Nephron (organoid): ENCODE measurements at regions not wholly inside any gene's neighbourhood (a gene's known extent, or its start where the extent isn't known, plus 50 kb on each side); places are given as distances from the start of the nearest gene placed in this dataset.
A peak's percentile ranks its signal among the peaks of the same experiment; 100 is the strongest.

Experiments
- H3K27ac Mint-ChIP-seq, 3 experiments: 2 replicates each; pipeline ENCODE4 v1.8.0; 2020; ENCODE audit warnings: mixed read lengths in 3 of 3, mild to moderate bottlenecking in 2 of 3, moderate library complexity in 1 of 3
- H3K27me3 Mint-ChIP-seq: 2 replicates; pipeline ENCODE4 v1.8.0; 2021; ENCODE audit warnings: low read depth, mild to moderate bottlenecking, moderate library complexity, mixed read lengths
- H3K36me3 Mint-ChIP-seq: 2 replicates; pipeline ENCODE4 v1.8.0; 2020; ENCODE audit warnings: low read depth, mixed read lengths
- H3K4me1 Mint-ChIP-seq: 2 replicates; pipeline ENCODE4 v1.8.0; 2020; ENCODE audit warnings: mixed read lengths
- H3K4me3 Mint-ChIP-seq, 3 experiments: 2 replicates each; pipeline ENCODE4 v1.8.0; 2020; ENCODE audit warnings: mild to moderate bottlenecking in 3 of 3, mixed read lengths in 3 of 3, moderate library complexity in 2 of 3
- H3K9me3 Mint-ChIP-seq: 2 replicates; pipeline ENCODE4 v1.8.0; 2020; ENCODE audit warnings: mixed read lengths
- CTCF ChIP-seq, 3 experiments: fragments of 200-600 bp; sonication (generic); IDR thresholded peaks; one replicate each; pipeline ENCODE4 v1.5.0; 2021; ENCODE audit warnings: antibody characterized with exemption in 3 of 3; ENCODE audit not compliant: unreplicated experiment in 3 of 3

- Mint-ChIP-seq H3K27ac (peak overlapping the region in 2 of 3 experiments; percentile 6 to 46), H3K4me1 (peaks cover 31% of the 10 kb centered on the region), H3K4me3 (peak overlapping the region; percentile 91 to 93 (median 91)), H3K36me3 (no peaks in the 10 kb centered on the region), H3K27me3 (peaks cover 67% of the 10 kb centered on the region), H3K9me3 (no peaks in the 10 kb centered on the region)
- no peak for TF ChIP-seq CTCF (IDR thresholded peaks at IDR 0.05; ENCODE audit: unreplicated experiment in 3 of 3)
Observed at GRCh38 chr3:28575746-28576613, 227.4 kb upstream of the AZI2 start.

GRCh38 chr3:28576614-28577200 lies 228.1 kb upstream of the AZI2 start:
- no peak for TF ChIP-seq CTCF (IDR thresholded peaks at IDR 0.05; ENCODE audit: unreplicated experiment in 3 of 3)
- Mint-ChIP-seq H3K27me3 (peaks cover 67% of the 10 kb centered on the region), H3K27ac (peak overlapping the region in 2 of 3 experiments; percentile 6 to 46), H3K36me3 (no peaks in the 10 kb centered on the region), H3K9me3 (no peaks in the 10 kb centered on the region), H3K4me1 (peaks cover 31% of the 10 kb centered on the region), H3K4me3 (peak overlapping the region; percentile 70 to 91 (median 91))

- Mint-ChIP-seq H3K4me3 (peak overlapping the region in 2 of 3 experiments; percentile 91), H3K36me3 (no peaks in the 10 kb centered on the region), H3K27ac (no peak overlapping the region), H3K4me1 (peaks cover 31% of the 10 kb centered on the region), H3K27me3 (peaks cover 64% of the 10 kb centered on the region), H3K9me3 (no peaks in the 10 kb centered on the region)
- TF ChIP-seq CTCF (IDR thresholded peaks at IDR 0.05; ENCODE audit: unreplicated experiment in 3 of 3), result no peak
Observed at GRCh38 chr3:28577941-28578500, 229.4 kb upstream of the AZI2 start.

DNA sequence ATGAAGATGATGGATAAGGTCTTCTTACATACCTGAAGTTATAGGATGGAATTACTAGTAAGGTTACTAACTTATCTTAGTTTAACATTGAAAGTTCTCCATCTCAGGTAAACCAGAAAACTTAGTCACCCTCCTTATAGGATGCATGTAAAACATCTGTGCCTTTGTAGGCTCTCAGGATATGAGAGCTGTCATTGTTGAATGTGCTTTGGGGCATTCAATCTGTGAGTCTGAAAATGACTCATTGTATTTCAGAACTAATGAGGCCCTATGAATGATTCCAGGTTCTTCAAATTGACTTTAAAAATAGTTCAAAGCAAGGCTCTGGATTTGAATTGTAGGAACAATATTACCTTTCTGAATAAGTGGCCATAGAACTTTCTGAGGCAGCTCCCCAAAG lies 237.7 kb upstream of the AZI2 start:
- Mint-ChIP-seq H3K9me3 (peaks cover 3% of the 10 kb centered on the region), H3K27ac (no peak overlapping the region), H3K27me3 (no peaks in the 10 kb centered on the region), H3K4me3 (no peak overlapping the region), H3K4me1 (no peaks in the 10 kb centered on the region), H3K36me3 (no peaks in the 10 kb centered on the region)
- TF ChIP-seq CTCF (IDR thresholded peaks at IDR 0.05; ENCODE audit: unreplicated experiment in 3 of 3), result no peak

DNA sequence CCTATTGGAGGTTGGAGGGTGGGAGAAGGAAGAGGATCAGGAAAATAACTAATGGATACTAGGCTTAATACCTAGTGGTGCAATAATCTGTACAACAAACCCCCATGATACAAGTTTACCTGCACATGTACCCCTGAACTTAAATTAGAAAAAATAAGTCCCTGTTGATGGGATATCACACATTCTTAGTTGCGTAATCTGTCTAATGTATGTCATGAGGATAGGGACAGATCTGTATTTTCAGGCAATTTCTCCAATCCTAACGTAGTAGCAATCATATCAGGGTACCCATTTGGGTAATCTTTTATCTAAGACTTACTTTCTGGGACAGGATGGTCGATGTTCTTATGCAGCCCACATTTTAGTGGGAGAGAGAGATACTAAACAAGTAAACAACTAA lies 239.1 kb upstream of the AZI2 start:
- H3K27ac Mint-ChIP-seq, result no peak overlapping the region
- no peak for TF ChIP-seq CTCF (IDR thresholded peaks at IDR 0.05; ENCODE audit: unreplicated experiment in 3 of 3)
- H3K9me3 Mint-ChIP-seq, result peaks cover 3% of the 10 kb centered on the region
- H3K4me3 Mint-ChIP-seq, result no peak overlapping the region
- H3K27me3 Mint-ChIP-seq, result no peaks in the 10 kb centered on the region
- H3K4me1 Mint-ChIP-seq, result no peaks in the 10 kb centered on the region
- H3K36me3 Mint-ChIP-seq, result no peaks in the 10 kb centered on the region
